OCI-M2 (cell line): ENCODE measurements at regions not wholly inside any gene's neighbourhood (a gene's known extent, or its start where the extent isn't known, plus 50 kb on each side); places are given as distances from the start of the nearest gene placed in this dataset.

Experiments
- DNase-seq: peaks from one replicate; lab custom pipeline; 2025; ENCODE audit not compliant: unreplicated experiment; lab: John Stamatoyannopoulos, UW

DNA sequence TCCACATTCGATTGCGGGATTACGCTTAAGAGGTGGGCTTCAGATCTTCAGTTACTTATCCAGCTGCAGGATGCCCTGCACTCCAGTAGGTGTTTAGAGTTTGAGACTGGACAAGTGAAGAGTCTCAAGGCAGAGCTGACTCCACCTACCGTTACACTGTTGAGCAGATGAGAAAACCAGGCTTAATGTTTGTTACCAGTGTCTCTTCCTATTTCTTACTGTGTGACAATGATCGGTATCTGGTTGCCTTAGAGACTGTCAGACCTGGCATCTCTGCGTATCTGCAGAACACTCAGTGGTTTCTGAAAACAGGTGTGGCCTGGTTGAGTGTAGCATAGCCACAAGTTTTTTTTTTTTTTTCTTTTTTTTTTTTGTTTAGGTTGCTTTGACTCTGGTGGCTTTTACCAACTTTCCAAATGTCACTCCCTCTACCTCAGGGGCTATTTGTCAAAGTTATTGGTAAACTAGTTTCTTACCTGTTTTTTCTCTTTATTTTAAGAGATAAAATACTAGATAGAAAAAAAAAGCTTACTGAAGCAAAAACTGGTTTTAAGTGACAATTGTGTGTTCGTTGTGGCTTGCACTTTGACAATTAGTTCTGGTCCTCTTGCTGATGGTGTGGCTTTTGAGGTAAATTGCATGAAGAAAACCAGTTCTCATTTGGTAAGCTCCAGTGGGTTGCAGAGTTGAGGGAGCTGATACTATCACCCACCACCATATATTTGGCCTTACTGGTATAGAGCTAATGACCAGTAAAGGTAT lies 284.8 kb downstream of the ETS1 start:
- DNase-seq, result no peak

DNA sequence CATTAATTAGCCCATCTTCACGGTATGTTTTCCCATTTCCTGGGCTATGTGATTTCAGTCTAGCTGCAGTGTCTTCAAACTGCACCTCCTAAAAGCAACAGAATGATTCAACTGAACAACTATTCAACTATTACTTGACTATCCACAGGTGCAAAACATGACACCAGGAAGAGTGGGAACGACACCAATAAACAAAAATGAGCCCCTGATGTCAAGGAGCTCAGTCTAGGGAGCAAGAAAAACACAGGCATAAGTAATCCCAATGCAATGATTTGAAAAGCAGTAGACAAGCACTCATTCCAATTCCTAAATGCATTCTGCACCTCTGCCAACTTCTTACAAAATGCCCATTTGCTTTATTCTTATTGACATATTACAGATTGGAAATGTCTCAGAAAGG lies 285.6 kb downstream of the ETS1 start:
- DNase-seq, result no peak

DNA sequence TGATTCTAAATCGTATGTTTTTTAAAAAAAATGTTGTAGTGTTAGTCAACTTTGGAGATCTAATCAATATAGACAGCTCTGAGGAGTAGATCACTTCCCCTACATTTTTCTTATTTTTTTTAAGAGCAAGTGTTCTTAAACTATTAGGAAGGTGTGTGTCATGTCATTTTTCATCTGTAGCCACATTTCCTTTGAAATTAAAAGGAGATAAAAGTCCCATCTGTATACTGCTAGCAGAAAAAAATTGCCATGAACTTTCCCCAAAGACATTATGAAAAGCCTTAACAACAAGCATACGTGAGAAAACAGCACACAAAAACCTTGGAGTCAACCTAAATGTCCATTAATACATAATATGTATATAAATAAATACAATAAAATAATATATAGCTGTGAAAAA lies 286.6 kb downstream of the ETS1 start:
- no peak for DNase-seq

DNA sequence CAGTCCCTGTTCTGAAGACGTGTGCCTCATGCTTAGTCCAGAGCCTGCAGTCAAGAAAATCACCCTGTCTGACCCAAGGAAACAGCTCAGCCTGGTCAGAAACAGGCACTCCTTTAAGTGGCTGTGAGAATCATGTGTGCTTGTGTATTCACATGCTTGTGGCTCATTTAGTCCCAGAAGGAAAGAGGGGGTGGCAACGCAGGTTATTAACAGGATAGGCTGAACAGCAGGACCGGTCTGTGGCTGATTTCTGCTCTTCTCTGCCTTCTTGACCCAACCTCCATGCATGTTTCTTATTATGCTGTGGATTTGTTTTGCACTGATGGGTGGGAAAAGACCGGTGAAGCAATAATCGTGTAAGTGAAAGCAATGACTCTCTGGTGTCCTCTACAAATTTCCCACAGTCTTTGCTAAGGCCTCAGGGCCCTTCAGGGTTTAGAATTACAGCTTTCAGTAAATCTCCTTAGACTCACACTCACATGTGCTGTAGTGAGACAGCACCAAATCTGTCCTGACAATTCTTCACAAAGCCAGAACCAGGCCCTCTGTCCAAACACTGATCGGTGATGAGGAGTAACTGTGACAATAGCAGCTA lies 288.1 kb downstream of the ETS1 start:
- no peak for DNase-seq

DNA sequence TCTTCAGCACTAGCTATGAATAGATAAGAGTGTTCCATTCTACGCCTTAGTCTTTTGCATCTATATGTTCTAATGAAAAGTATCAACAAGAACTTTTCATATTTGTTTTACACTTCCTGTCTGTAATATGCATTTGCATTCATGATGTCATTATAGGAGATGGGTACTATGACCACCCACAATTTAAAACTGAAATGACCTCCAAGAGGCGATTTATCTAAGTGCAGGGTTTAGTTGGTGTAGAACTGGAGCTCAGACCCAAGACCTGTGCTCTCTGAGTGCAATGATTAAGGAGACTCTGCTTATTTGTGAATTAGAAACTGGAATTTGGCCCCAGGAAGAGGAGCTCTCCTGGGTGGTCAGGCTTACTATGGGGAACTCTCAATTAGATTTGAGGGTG lies 289.1 kb downstream of the ETS1 start:
- no peak for DNase-seq

DNA sequence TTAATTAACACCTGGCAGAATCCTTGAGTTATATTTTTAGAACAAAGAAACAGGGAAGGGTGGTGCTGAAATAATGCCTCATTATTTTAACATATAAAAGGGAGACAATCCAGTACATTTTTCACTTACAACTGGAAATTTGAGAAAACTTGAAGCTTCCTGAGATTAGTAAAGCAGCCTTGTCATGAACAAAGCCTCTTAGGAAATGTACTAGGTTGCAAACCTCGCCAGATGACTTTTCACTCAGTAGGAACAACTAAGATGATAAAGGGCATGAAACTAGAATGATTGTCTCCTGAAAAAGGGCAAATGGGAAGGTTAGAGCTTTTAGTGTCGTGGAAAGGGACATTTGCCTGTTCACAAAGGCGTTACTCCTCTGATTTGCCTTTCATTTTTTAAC lies 289.6 kb downstream of the ETS1 start:
- DNase-seq, result no peak

DNA sequence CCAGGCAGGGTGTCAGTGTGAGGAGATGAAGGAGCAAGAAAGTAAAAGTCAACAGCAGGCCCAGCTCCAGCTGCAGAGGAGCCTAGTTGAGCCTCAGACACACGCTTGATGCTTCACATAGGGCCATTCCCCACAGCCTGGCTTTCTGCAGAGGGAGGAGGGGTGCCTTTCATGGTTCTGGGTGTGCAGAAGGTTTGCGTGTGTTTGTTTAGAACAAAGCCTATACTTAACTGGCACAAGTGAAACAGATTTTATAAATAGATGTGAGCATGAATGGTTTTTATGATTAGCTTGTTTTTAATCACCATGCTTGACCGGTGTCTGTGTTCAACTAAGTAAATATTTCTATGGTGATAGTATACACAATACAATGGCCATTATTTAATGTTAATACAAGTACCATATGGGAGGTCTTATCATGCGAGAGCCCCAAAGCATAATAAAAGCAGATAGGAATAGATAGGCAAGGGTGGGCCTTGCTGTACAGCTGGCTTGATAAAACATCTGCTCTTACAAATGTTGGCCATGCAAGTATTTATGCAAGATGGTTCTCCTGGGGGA lies 290.2 kb downstream of the ETS1 start:
- DNase-seq, result no peak

DNA sequence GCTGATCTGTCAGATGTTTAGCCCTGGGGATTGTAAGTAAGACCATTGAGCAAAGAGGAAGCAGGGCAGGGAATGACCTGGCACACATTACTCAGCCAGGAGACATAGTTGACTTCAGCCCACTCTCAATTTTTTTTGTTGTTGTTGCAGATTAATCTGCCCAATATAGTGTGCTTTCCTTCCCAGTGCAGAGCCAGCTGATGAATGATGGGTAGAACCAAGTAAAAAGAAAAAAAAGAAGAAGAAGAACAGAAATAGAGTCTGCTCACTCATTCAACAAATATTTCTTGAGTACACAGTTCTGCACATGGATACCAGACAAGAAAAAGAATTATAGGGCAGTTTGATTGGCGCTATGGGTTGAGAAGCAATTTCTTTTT lies 292.7 kb downstream of the ETS1 start:
- DNase-seq, result no peak

DNA sequence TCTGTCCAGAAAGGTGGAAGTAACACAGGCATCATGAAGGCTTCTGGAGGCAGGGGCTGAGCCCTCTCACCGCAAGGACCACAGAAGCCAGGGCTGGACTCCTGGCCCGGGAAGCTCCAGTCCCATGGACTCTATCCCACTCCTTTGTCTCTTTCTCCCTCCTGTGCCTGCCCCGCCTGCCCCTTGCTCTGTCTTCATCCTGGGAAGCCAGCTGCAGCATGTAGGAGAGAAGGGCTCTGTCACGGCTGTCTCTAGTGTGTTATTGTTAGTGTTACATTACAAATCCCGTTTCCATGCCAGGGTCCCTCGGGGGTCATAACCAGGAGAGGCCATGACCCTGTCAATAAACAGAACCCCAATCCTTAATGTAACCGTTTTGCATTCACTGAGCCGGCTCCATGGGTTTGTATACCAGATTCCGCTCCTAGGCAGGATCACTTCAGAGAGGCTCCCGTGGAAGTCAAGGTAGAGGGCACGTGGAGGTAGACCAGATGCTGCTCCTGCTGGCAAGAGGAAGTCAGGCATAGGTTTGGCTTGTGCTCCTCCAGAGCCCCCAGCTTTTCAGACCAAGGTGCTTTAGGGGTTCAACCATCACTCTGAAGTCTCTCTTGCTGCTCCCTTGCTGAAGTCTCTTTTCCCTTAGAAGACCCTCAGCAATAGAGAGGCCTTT lies 293.2 kb downstream of the ETS1 start:
- DNase-seq, result no peak

DNA sequence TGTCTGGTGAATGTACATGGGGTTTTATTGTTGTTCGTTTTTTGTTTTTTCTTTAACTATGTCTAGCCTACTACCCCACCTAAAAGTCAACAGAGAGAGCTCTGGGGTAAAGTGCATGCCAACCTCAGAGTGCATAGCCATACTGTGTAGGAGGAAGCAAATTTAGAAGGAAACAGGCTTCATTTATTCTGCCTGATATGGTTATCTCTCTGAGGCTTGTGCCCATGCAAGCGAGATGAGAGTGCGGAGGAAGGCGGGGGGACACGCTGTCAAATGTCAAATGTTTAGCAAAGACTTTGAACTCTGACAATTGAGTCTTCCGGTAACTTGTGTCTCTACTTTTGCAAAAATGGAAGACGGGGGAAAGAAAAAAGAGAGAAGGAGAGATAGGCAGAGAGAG lies 295.5 kb downstream of the ETS1 start:
- no peak for DNase-seq

DNA sequence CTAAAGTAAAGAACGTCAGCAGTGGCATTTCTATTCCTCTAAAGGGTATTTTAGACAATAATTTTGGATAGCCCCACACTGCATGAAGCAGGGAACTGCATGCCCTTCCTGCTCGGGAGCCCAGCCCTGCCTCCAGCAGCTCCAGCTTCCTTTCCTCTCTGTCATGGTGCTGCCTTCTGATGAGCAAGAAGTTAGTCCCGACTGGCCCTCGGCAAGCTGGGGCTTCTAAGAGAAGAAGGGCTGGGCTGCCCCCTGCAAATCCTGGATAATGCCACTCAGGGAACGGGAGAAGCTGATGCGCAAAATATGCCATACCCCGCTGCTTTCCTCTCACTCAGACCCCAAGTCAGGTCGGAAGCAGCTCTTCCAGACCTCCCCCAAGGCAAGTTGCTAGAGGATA lies 296.4 kb downstream of the ETS1 start:
- no peak for DNase-seq

DNA sequence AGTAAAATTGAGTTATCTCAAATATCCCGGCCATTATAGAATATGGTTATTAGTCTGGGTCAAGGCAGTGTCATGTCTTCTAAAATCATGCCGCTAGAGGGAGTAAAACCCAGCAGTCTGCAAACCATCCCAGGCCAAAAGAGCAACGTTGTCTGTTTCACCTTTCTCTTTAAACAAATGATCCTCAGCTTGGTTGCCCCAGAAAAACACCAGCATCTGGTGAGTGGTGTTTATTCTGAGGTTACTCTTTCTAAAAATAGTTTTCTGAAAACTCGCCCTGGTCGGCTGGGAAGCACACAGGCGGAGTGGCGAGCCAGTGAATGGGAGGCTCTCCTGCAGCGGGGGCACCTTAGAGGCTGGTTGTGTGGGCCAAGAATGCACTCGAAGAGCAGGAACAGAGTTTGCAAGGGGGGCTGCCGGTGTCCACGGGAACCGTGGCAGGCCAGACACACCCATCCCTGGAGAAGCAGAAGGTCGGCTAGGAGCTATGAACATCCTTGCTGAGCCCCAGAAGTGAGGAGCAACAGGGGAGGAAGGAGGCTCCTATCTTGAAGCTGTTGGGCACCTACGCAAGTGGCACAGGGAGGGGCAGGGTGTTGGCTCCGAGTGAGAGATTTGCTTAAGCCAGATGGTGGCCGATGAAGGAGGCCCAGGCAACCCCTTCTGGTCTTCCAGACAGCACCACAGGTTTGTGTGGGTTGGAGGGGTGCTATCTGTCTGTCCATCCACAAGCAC lies 297.1 kb downstream of the ETS1 start:
- no peak for DNase-seq

DNA sequence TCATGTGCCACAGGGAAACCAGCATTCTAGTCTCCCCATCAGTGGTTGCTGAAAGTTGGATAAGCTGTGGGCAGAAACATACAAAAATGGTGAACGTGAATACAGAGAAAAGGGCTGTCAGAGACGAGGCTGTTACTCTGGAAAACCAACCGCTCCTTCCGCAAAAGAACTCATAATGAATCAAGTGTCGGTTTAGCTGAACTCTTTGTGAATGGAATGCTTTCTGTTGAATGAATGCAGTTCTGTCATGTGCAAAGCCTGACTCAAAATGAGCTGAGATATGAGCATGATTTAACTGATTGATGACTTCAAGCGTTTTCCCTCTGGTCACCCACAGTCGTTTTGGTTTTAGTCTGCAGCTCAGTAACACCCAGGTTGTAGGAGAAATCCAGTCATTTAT lies 298.3 kb downstream of the ETS1 start:
- DNase-seq, result no peak

DNA sequence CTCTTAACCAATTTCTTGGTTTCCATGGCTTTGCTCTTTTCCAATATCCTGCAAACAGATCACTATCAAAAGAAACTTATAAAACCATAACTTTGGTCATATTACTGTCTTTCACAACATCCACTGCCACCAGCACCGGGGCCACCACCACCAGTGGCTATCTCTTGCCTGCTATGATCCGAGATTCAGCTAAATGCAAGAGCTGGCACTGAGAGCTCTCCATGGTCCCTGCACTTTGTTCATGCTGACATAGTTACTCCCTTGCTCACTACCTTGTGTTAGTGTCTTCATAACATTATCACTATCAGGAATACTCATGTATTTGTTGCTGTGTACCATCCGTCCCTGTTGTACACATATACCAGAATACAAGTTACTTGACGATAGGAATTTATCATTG lies 299.0 kb downstream of the ETS1 start:
- no peak for DNase-seq

DNA sequence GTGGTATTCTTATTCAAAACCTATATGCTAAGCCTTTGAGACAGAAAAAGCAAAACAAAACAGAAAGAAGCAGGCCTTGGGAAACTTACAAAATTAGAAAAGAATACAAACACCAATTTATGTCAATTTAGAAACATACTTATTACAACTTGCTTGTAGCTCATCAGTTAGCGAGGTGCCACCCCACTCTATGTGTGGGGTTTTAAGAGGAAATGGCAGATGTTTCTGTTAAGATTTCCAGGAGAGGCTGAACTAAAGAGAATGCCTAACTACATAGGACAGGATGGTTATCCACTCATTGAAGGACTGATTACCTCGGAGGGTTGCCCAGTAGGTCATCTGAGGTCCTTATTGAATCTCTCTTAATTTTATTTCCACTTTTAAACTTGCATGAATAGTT lies 302.0 kb downstream of the ETS1 start:
- DNase-seq, result no peak

DNA sequence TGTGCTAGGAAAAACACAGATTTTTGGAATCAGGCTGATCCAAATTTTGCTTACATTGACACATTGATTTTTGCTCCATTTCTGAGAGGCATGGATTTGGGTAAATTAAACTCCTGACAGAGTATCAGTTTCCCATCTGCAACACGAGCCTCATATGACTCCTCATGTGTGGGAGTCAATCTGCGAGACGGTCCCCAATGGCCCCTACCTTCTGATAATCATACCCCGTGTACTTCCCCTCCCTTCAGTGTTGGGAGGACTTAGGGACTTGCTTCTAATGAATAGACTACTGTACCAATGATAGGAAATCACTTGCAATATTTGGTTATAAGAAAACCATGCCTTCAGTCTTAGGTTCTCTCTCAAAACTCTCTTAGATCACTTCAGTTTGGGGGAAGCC lies 302.7 kb downstream of the ETS1 start:
- no peak for DNase-seq

DNA sequence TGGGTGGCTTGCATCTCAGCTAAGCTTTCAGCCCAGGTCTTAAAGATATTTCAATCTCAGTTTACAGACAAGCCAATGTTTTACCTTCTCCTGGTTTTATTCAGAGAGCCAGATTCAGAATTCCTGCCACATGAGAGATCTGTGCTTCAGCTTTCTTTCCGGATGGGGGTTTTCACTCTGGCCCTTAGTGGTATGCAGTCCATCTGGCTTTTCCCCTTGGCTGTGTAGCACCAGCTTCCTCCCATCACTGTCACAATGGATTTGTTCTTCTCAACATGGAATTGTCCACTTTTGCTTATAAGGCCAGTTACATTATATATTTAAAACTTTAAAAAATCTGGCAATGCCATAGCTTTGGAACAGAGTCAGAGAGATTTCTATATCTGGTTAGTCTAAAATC lies 303.9 kb downstream of the ETS1 start:
- no peak for DNase-seq

DNA sequence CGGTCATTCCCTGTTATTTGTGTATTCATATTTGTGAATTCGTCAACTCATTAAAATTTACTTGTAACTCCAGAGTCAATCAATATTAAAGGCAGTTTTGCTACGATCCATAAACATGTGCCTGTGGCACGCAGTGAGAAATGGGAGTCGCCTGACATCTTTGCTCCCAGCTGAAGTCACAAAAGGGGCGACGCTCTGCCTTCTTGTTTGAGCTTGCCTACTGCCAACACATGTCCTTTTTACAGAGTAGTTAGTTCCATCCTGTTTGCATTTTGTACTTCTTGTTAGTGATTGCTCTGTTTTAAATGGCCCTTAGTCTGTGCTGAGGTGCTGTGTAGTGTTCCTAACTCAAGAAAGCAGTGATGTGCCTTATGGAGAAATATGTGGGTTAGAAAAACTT lies 305.3 kb downstream of the ETS1 start:
- DNase-seq, result no peak

DNA sequence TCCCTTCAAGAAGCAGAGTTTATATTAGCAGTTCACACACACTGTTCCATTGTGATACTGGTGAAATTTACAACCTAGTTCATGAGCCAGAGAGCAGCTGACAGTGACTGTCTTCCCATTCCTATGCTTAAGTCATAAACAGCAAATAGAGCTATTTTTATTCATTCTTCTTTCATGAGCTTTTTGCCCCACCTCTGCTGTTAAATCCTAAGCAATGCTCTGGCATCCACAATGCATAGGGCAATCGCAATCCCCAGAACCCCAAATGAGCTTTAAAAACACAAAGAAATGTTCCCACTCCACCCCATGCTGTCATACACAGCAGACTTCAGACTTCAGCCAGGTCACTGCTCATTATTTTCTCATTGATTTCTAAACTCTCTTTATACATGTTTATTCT lies 307.5 kb downstream of the ETS1 start:
- no peak for DNase-seq

DNA sequence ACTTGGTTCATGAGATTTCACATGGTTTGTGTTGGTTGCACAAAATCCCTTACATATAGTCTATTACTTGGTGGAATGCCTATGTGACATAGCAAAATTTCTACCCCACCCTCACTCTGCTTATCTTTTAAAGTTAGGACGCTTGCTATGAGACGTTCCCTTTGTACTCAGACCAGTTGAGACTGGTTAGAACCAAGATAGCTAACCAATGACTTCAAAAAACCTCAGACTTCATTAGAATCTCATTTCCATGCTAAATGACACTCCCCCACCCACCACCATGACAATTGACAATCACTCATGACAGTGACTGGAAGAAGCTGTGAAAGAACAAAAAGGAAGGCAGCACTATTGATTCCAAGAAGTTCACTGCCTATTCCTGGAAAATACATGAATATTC lies 313.6 kb downstream of the ETS1 start:
- DNase-seq, result no peak

DNA sequence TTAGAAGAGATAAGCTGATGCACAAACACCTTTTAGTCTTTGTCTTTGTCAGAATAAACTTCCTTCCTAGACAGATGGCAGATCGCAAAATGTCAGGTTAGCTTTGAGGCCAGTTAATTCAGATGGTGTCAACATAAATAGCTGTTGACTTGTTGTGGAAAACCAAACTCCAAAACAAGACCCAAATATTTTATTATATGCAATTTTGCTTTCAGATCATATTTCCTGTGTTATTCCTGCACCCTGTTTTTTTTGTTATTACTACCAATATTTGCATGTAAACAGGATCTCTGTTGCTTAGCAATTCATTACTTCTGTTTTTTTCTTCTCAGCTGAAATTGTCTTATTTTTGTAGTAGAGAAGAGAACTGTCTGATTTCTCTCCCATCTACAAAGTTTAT lies 316.0 kb downstream of the ETS1 start:
- DNase-seq, result no peak

DNA sequence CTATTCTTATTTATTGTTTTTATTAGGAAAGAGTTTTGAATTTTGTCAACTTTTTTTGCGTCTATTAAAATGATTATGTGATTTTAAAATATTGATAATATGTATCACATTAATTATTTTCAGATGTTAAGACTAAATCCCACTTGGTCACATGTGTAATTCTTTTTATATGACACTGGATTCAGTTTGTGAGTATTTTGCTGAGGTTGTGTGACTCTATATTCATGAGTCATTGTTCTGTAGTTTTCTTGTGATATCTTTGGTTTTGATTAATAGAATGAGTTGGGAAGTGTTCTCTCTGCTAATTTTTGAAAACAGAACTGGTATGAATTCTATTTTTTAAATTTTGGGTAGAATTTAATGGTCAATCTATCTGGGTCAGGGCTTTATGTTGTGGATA lies 317.9 kb downstream of the ETS1 start:
- DNase-seq, result no peak
